ENCODE measurements at regions not wholly inside any gene's neighbourhood (a gene's known extent, or its start where the extent isn't known, plus 50 kb on each side); places are given as distances from the start of the nearest gene placed in this dataset.
"Not testable (repeated sequence)": the region's sequence is repeated elsewhere in the genome, so short reads cannot be mapped to it uniquely, and the experiment has no call there.

DNA sequence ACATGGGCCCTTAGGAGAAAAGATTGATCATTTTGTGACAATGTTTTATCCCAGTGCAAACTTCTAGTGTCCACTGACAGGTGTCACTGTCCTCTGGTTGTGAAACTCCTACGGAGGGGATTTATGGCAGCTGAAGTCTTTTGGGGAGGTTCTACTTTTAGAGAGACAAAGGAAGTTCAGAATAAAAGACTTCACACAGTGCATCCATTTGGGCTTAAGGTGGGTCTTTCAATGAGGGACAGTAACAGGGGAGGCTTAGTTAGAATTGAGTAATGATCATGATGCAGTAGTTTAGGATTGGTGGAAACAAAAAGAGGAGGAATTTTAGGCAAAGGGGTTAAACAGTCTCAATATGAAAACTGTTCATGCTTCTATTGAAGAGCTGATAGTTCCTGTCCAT lies 501.1 kb upstream of the NRP1 start:
- DNase-seq (ENCODE audit: low read depth): no peak
- Histone ChIP-seq H3K4me3 (ENCODE audit: low read depth, low read length) (no peak overlapping the region), H3K36me3 (ENCODE audit: control insufficient read depth, insufficient read depth, low read length) (no peaks in the 10 kb centered on the region), H3K27me3 (ENCODE audit: control insufficient read depth, insufficient read depth, low read length) (no peaks in the 10 kb centered on the region)
- FAIRE-seq: no peak
- TF ChIP-seq, protein P1, sequence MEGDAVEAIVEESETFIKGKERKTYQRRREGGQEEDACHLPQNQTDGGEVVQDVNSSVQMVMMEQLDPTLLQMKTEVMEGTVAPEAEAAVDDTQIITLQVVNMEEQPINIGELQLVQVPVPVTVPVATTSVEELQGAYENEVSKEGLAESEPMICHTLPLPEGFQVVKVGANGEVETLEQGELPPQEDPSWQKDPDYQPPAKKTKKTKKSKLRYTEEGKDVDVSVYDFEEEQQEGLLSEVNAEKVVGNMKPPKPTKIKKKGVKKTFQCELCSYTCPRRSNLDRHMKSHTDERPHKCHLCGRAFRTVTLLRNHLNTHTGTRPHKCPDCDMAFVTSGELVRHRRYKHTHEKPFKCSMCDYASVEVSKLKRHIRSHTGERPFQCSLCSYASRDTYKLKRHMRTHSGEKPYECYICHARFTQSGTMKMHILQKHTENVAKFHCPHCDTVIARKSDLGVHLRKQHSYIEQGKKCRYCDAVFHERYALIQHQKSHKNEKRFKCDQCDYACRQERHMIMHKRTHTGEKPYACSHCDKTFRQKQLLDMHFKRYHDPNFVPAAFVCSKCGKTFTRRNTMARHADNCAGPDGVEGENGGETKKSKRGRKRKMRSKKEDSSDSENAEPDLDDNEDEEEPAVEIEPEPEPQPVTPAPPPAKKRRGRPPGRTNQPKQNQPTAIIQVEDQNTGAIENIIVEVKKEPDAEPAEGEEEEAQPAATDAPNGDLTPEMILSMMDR (IDR thresholded peaks at IDR 0.05; ENCODE audit: insufficient read depth, low read length, severe bottlenecking): no peak

DNA sequence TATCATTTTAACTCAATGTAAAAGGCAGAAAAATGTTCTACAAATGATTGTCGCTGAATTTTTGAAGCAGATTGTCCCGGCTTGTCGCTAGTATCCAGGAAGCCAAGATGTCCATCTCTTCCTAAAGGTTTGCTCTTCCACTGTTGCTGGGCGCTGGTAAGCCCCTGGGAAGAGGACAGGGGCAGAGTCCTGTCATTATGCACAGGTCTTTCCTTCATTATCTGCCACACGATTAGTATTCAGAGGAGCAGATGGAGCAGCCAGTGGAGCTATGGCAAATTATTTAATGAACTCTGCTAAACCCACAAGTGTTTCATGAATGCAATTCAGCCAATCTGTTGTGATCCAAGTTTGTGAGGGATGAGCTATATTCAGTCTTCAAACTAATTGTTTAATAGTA lies 499.1 kb upstream of the NRP1 start:
- FAIRE-seq (no peak), DNase-seq (ENCODE audit: low read depth) (no peak)
- no peaks in the 10 kb centered on the region for H3K36me3 ChIP-seq (ENCODE audit: control insufficient read depth, insufficient read depth, low read length)
- H3K27me3 ChIP-seq (ENCODE audit: control insufficient read depth, insufficient read depth, low read length): no peaks in the 10 kb centered on the region
- TF ChIP-seq, protein P1 (IDR thresholded peaks at IDR 0.05; ENCODE audit: insufficient read depth, low read length, severe bottlenecking): no peak
- no peak overlapping the region for H3K4me3 ChIP-seq (ENCODE audit: low read depth, low read length)

DNA sequence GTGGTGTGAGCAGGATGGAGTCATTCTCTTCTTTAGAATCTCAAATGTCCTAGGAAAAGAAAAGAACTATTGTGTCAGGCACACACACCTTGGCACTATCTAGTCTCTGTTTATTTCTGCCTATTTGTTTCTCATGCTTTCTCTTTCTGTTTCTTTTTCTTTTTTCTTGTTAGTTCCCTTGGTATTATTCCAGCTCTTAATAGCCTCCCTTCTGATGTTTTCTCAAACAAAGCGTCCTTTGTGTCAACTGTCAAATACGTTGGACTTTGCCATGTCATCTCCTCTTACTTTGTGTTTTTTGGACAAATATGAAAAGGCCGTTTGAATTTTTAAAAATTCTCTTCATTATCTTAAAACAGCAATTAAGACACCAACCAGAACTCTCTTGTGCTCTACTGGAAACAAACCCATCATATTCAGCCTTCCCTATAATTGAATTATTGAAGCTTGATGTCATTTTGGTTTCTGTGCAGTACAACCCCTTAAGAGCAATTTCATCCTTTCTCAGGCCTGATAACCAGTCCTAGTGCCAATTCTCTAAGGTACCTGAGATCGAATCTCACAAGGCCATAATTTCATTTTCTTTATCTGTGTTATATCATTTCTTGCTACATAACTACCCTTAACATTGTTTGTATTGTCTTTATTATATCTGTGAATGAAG lies 497.8 kb upstream of the NRP1 start:
- Histone ChIP-seq H3K4me3 (ENCODE audit: low read depth, low read length) (no peak overlapping the region), H3K27me3 (ENCODE audit: control insufficient read depth, insufficient read depth, low read length) (no peaks in the 10 kb centered on the region), H3K36me3 (ENCODE audit: control insufficient read depth, insufficient read depth, low read length) (no peaks in the 10 kb centered on the region)
- no peak for DNase-seq (ENCODE audit: low read depth)
- FAIRE-seq: no peak
- TF ChIP-seq, protein P1 (IDR thresholded peaks at IDR 0.05; ENCODE audit: insufficient read depth, low read length, severe bottlenecking): no peak

DNA sequence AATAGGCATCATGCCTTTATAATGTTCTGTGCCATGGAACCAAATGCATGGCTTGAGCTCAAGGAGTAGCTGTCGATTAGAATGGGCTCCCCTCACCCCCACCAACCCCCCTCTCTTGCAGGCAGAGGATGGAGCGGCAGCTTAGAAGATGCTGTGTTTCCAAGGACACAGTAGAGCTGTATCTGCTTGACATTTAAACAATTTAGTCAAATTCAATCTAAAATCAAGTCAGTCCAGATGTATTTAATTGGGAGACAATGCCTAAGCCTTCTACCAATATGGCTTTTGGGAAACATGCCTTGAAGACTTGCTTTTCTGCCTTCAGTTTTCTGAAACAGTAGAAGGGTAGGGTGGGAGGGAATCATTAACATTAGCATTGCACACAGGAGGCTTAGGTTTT lies 497.1 kb upstream of the NRP1 start:
- DNase-seq (ENCODE audit: low read depth) (no peak), FAIRE-seq (no peak)
- Histone ChIP-seq H3K4me3 (ENCODE audit: low read depth, low read length) (no peak overlapping the region), H3K36me3 (ENCODE audit: control insufficient read depth, insufficient read depth, low read length) (no peaks in the 10 kb centered on the region), H3K27me3 (ENCODE audit: control insufficient read depth, insufficient read depth, low read length) (no peaks in the 10 kb centered on the region)
- TF ChIP-seq, protein P1 (IDR thresholded peaks at IDR 0.05; ENCODE audit: insufficient read depth, low read length, severe bottlenecking): no peak

DNA sequence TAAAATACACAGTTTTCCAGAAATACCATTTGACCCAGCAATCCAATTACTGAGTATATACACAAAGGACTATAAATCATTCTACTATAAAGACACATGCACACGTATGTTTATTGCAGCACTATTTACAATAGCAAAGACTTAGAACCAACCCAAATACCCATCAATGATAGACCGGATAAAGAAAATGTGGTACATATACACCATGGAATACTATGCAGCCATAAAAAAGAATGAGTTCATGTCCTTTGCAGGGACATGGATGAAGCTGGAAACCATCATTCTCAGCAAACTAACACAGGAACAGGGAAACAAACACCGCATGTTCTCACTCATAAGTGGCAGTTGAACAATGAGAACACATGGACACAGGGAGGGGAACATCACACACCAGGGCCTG lies 495.4 kb upstream of the NRP1 start:
- H3K36me3 ChIP-seq (ENCODE audit: control insufficient read depth, insufficient read depth, low read length); H3K4me3 ChIP-seq (ENCODE audit: low read depth, low read length); FAIRE-seq; H3K27me3 ChIP-seq (ENCODE audit: control insufficient read depth, insufficient read depth, low read length); DNase-seq (ENCODE audit: low read depth): not testable (repeated sequence)

DNA sequence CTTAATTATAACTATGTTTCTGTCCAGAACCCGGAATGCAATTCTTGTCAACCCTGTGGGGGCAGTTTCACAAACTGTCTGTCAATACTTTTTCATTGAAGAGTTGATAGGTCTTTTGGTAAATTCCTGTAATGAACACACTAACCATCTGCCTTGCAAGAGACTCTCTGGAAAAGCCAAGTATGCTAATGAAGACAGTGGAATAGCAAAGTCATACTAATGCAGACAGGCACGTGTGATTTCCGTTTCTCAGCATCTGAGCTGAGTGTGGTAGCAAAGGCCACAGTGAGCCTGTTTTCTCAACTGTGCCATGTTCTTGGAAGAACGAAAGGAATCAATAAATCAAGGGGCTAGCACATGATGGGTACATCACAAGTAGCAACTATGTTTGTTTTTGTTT lies 494.1 kb upstream of the NRP1 start:
- Histone ChIP-seq H3K27me3 (ENCODE audit: control insufficient read depth, insufficient read depth, low read length) (no peaks in the 10 kb centered on the region), H3K36me3 (ENCODE audit: control insufficient read depth, insufficient read depth, low read length) (no peaks in the 10 kb centered on the region), H3K4me3 (ENCODE audit: low read depth, low read length) (no peak overlapping the region)
- TF ChIP-seq, protein P1 (IDR thresholded peaks at IDR 0.05; ENCODE audit: insufficient read depth, low read length, severe bottlenecking): no peak
- FAIRE-seq: no peak
- DNase-seq (ENCODE audit: low read depth): no peak
